Liver (tissue), 8 donors: ENCODE measurements at regions not wholly inside any gene's neighbourhood (a gene's known extent, or its start where the extent isn't known, plus 50 kb on each side); places are given as distances from the start of the nearest gene placed in this dataset.

Experiments
- DNase-seq: peaks from one replicate; pipeline ENCODE4 v3.0.0-alpha.2; 2017; ENCODE audit warnings: low spot score
- H3K27ac ChIP-seq, 2 donors: one replicate each; pipeline ENCODE4 v1.7.0; 2013; ENCODE audit warnings: inconsistent platforms in 2 of 2, low read length in 2 of 2, control low read depth in 1 of 2, low read depth in 1 of 2, mild to moderate bottlenecking in 1 of 2
- H3K27me3 ChIP-seq, 4 donors: one replicate each; pipeline versions ENCODE4 v1.6.1 to v1.7.0; 2013; ENCODE audit warnings: low read length in 3 of 4, inconsistent platforms in 1 of 4, mild to moderate bottlenecking in 1 of 4, moderate library complexity in 1 of 4; ENCODE audit not compliant: control insufficient read depth in 4 of 4, insufficient read depth in 4 of 4
- H3K36me3 ChIP-seq, 4 donors: one replicate each; pipeline versions ENCODE4 v1.6.1 to v1.7.0; 2013; ENCODE audit warnings: low read length in 3 of 4, mild to moderate bottlenecking in 3 of 4, low read depth in 1 of 4, moderate library complexity in 1 of 4; ENCODE audit not compliant: control insufficient read depth in 4 of 4, insufficient read depth in 3 of 4
- H3K4me1 ChIP-seq, 4 donors: one replicate each; pipeline versions ENCODE4 v1.6.1 to v1.7.0; 2013; ENCODE audit warnings: low read length in 3 of 4, mild to moderate bottlenecking in 3 of 4, moderate library complexity in 1 of 4; ENCODE audit not compliant: control insufficient read depth in 4 of 4, insufficient read depth in 4 of 4
- H3K4me3 ChIP-seq, 3 donors: one replicate each; pipeline versions ENCODE4 v1.6.1 to v1.7.0; 2013; ENCODE audit warnings: low read length in 3 of 3, control low read depth in 1 of 3, low read depth in 1 of 3, mild to moderate bottlenecking in 1 of 3
- H3K9ac ChIP-seq, 2 donors: one replicate each; pipeline ENCODE4 v1.7.0; 2013; ENCODE audit warnings: low read length in 2 of 2, mild to moderate bottlenecking in 2 of 2, moderate library complexity in 2 of 2, control low read depth in 1 of 2, low read depth in 1 of 2
- H3K9me3 ChIP-seq, 4 donors: one replicate each; pipeline versions ENCODE4 v1.6.1 to v1.7.0; 2013; ENCODE audit warnings: low read length in 3 of 4; ENCODE audit not compliant: control insufficient read depth in 4 of 4
- EGR1 ChIP-seq, 2 donors: IDR thresholded peaks; 2 replicates each; pipeline ENCODE4 v1.6.1; 2016 to 2018; ENCODE audit warnings: antibody characterized with exemption in 2 of 2, low read depth in 2 of 2
- FOXA2 ChIP-seq: IDR thresholded peaks from 2 replicates; pipeline ENCODE4 v1.6.1; 2016; ENCODE audit warnings: antibody characterized with exemption
- HNF4A ChIP-seq, 2 donors: conservative IDR thresholded peaks; 2 replicates each; pipeline ENCODE4 v1.6.1; 2016; ENCODE audit warnings: antibody characterized with exemption in 2 of 2, mild to moderate bottlenecking in 2 of 2
- HNF4G ChIP-seq: IDR thresholded peaks from 2 replicates; pipeline ENCODE4 v1.6.1; 2016; ENCODE audit warnings: antibody characterized with exemption
- JUND ChIP-seq, 2 donors: IDR thresholded peaks; 2 replicates each; pipeline ENCODE4 v1.6.1; 2016; ENCODE audit warnings: antibody characterized with exemption in 2 of 2
- NR2F2 ChIP-seq: IDR thresholded peaks from 2 replicates; pipeline ENCODE4 v1.6.1; 2016; ENCODE audit warnings: antibody characterized with exemption
- RAD21 ChIP-seq, 2 donors: IDR thresholded peaks; 2 replicates each; pipeline ENCODE4 v1.6.1; 2016; ENCODE audit warnings: antibody characterized with exemption in 2 of 2, mild to moderate bottlenecking in 2 of 2
- RXRA ChIP-seq, 2 donors: IDR thresholded peaks; 2 replicates each; pipeline ENCODE4 v1.6.1; 2017 to 2018; ENCODE audit warnings: antibody characterized with exemption in 2 of 2, mild to moderate bottlenecking in 1 of 2
- SP1 ChIP-seq: IDR thresholded peaks from 2 replicates; pipeline ENCODE4 v1.6.1; 2018; ENCODE audit warnings: antibody characterized with exemption, mild to moderate bottlenecking
- TAF1 ChIP-seq: conservative IDR thresholded peaks from 2 replicates; pipeline ENCODE4 v1.6.1; 2016; ENCODE audit warnings: antibody characterized with exemption, mild to moderate bottlenecking
- YY1 ChIP-seq: IDR thresholded peaks from 2 replicates; pipeline ENCODE4 v1.6.1; 2016; ENCODE audit warnings: antibody characterized with exemption, mild to moderate bottlenecking
- WGBS: extraction: QIAGEN DNeasy Blood & Tissue Kit; methylation state at CpG from one replicate; pipeline ENCODE4 v1.1.7; 2013; 5-methylcytosine and 5-hydroxymethylcytosine counted together
- TF ChIP-seq, protein P1 (sequence below): fragments of 150-350 bp; IDR thresholded peaks from 2 replicates; pipeline ENCODE4 v1.5.1; 2017; ENCODE audit warnings: improper control_type of control experiment, low read depth, low read length; ENCODE audit not compliant: missing input control
- TF ChIP-seq, protein P2 (sequence below): IDR thresholded peaks from 2 replicates; pipeline ENCODE4 v1.6.1; 2016; ENCODE audit warnings: antibody characterized with exemption
- TF ChIP-seq, protein P3 (sequence below): IDR thresholded peaks from 2 replicates; pipeline ENCODE4 v1.6.1; 2016; ENCODE audit warnings: antibody characterized with exemption
- TF ChIP-seq, protein P4 (sequence below): IDR thresholded peaks from 2 replicates; pipeline ENCODE4 v1.6.1; 2016; ENCODE audit warnings: antibody characterized with exemption, mild to moderate bottlenecking
- donor health status: healthy.
- donor health status: healthy.
- donor health status: healthy.
- donor health status: healthy.
- donor health status: healthy.

DNA sequence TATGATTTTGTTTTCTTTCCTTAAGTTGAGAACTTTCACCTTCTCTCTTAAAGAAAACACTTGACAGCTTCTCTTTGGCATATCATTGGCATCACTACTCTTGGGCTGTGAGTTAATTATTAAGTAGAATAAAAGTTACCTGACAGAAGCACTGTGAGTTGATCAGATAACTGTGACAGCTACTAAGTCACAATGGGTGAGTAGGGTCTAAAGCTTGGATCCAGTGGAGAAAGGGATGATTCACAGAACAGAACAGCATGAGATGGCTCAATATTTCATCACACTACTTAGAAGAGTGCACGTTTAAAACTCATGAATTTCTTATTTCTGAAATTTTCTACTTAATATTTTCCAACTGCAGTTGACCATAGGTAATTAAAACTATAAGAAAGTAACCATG lies 268.5 kb upstream of the NMUR2 start:
- H3K4me1 ChIP-seq: no peaks in the 10 kb centered on the region
- no peak overlapping the region for H3K27ac ChIP-seq
- no peaks in the 10 kb centered on the region for H3K9me3 ChIP-seq
- H3K27me3 ChIP-seq: no peaks in the 10 kb centered on the region
- 53% methylated on average over 1 of the region's 1 CpG for WGBS
- DNase-seq: no peak
- H3K36me3 ChIP-seq: no peaks in the 10 kb centered on the region
- no peak for TF ChIP-seq FOXA2
- TF ChIP-seq TAF1: no peak
- TF ChIP-seq HNF4G: no peak
- no peak for TF ChIP-seq HNF4A (conservative IDR thresholded peaks at IDR 0.05)
- TF ChIP-seq, protein P1, sequence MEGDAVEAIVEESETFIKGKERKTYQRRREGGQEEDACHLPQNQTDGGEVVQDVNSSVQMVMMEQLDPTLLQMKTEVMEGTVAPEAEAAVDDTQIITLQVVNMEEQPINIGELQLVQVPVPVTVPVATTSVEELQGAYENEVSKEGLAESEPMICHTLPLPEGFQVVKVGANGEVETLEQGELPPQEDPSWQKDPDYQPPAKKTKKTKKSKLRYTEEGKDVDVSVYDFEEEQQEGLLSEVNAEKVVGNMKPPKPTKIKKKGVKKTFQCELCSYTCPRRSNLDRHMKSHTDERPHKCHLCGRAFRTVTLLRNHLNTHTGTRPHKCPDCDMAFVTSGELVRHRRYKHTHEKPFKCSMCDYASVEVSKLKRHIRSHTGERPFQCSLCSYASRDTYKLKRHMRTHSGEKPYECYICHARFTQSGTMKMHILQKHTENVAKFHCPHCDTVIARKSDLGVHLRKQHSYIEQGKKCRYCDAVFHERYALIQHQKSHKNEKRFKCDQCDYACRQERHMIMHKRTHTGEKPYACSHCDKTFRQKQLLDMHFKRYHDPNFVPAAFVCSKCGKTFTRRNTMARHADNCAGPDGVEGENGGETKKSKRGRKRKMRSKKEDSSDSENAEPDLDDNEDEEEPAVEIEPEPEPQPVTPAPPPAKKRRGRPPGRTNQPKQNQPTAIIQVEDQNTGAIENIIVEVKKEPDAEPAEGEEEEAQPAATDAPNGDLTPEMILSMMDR: no peak
- TF ChIP-seq YY1: no peak
- H3K9ac ChIP-seq: no peak overlapping the region
- H3K4me3 ChIP-seq: no peak overlapping the region

DNA sequence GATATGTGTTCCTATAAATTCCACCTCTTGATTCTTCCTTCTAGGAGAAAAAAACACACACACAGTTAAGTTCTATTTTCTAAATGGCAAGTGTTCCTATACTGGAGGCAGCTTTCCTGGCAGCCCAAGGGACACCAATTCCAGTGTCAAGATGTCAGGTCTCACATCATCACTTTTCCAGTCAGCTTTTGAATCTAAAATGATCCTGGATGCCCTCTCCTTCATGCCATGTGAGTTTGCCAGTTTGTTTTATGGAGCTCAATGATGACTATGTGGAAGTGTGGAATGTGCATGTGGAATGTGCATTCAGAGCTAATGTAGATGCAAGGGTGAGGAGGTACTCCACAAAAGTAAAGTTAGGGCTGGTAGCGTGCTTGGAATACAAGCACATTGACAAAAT lies 269.3 kb upstream of the NMUR2 start:
- no peak overlapping the region for H3K9ac ChIP-seq
- H3K36me3 ChIP-seq: no peaks in the 10 kb centered on the region
- TF ChIP-seq, protein P1: no peak
- TF ChIP-seq, protein P2, sequence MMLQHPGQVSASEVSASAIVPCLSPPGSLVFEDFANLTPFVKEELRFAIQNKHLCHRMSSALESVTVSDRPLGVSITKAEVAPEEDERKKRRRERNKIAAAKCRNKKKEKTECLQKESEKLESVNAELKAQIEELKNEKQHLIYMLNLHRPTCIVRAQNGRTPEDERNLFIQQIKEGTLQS: no peak
- TF ChIP-seq RXRA (IDR thresholded peaks at IDR 0.05) (no peak), HNF4A (conservative IDR thresholded peaks at IDR 0.05) (no peak), JUND (IDR thresholded peaks at IDR 0.05) (no peak), NR2F2 (no peak), FOXA2 (no peak), SP1 (no peak), YY1 (no peak)
- TF ChIP-seq, protein P3, sequence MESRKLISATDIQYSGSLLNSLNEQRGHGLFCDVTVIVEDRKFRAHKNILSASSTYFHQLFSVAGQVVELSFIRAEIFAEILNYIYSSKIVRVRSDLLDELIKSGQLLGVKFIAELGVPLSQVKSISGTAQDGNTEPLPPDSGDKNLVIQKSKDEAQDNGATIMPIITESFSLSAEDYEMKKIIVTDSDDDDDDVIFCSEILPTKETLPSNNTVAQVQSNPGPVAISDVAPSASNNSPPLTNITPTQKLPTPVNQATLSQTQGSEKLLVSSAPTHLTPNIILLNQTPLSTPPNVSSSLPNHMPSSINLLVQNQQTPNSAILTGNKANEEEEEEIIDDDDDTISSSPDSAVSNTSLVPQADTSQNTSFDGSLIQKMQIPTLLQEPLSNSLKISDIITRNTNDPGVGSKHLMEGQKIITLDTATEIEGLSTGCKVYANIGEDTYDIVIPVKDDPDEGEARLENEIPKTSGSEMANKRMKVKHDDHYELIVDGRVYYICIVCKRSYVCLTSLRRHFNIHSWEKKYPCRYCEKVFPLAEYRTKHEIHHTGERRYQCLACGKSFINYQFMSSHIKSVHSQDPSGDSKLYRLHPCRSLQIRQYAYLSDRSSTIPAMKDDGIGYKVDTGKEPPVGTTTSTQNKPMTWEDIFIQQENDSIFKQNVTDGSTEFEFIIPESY: no peak
- H3K27ac ChIP-seq: no peak overlapping the region
- WGBS: 93% methylated on average over 1 of the region's 1 CpG
- no peaks in the 10 kb centered on the region for H3K4me1 ChIP-seq
- DNase-seq: no peak
- H3K4me3 ChIP-seq: no peak overlapping the region
- H3K9me3 ChIP-seq: no peaks in the 10 kb centered on the region
- no peaks in the 10 kb centered on the region for H3K27me3 ChIP-seq

DNA sequence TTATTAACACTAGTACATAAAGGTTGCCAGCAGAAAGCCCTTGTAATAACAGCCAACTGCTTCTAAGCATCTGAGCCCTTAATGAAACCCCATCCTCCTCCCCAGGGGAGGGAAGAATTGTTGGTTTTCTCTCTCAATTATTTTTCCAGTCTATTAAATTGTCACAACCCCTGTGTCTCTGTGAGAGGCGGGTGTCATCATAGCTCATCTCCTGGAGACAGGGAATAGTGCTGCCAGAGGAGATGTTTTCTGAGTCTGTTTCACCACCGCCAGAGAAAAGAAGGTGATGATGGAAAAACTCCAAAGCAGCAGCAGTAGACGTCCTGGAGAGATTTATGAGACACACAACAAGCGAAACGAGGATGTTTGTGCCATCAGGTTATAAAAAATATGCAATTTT lies 271.1 kb upstream of the NMUR2 start:
- no peak overlapping the region for H3K4me3 ChIP-seq
- WGBS: 44% methylated on average over 5 of the region's 5 CpGs
- H3K36me3 ChIP-seq: no peaks in the 10 kb centered on the region
- no peaks in the 10 kb centered on the region for H3K4me1 ChIP-seq
- no peak for DNase-seq
- peaks cover 0 to 1% (median 0%) of the 10 kb centered on the region in 4 donors for H3K9me3 ChIP-seq
- H3K27ac ChIP-seq: no peak overlapping the region
- no peak overlapping the region for H3K9ac ChIP-seq
- TF ChIP-seq FOXA2 (no peak), SP1 (no peak), EGR1 (IDR thresholded peaks at IDR 0.05; ENCODE audit: low read depth in 2 of 2) (no peak), RAD21 (IDR thresholded peaks at IDR 0.05) (no peak), RXRA (IDR thresholded peaks at IDR 0.05) (no peak)
- TF ChIP-seq, protein P4, sequence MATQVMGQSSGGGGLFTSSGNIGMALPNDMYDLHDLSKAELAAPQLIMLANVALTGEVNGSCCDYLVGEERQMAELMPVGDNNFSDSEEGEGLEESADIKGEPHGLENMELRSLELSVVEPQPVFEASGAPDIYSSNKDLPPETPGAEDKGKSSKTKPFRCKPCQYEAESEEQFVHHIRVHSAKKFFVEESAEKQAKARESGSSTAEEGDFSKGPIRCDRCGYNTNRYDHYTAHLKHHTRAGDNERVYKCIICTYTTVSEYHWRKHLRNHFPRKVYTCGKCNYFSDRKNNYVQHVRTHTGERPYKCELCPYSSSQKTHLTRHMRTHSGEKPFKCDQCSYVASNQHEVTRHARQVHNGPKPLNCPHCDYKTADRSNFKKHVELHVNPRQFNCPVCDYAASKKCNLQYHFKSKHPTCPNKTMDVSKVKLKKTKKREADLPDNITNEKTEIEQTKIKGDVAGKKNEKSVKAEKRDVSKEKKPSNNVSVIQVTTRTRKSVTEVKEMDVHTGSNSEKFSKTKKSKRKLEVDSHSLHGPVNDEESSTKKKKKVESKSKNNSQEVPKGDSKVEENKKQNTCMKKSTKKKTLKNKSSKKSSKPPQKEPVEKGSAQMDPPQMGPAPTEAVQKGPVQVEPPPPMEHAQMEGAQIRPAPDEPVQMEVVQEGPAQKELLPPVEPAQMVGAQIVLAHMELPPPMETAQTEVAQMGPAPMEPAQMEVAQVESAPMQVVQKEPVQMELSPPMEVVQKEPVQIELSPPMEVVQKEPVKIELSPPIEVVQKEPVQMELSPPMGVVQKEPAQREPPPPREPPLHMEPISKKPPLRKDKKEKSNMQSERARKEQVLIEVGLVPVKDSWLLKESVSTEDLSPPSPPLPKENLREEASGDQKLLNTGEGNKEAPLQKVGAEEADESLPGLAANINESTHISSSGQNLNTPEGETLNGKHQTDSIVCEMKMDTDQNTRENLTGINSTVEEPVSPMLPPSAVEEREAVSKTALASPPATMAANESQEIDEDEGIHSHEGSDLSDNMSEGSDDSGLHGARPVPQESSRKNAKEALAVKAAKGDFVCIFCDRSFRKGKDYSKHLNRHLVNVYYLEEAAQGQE: no peak
- no peaks in the 10 kb centered on the region for H3K27me3 ChIP-seq
